ENCODE measurements at regions not wholly inside any gene's neighbourhood (a gene's known extent, or its start where the extent isn't known, plus 50 kb on each side); places are given as distances from the start of the nearest gene placed in this dataset.

DNA sequence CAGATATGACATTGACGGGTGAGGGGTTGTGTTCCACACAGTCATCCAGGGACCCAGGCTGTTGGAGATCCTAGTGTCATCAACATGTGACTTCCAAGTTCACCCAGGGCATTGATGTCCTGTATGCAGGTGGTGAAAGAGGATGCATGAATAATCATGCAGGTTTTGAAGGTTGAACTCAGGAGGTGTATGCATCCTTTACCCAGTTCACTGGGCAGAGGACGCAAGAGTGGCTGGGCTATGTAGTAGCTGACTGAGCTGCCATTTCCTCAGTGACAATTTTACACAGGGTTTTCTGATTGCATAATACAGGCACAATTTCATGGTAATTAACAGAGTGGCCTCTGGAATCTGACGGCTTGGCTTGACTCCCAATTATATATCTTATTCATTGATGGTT, 323.0 kb downstream of the HS3ST1 start:
- no peak overlapping the region for H2AFZ ChIP-seq (ENCODE audit: low read length)
- H3K27ac ChIP-seq (ENCODE audit: low read depth, low read length): no peak overlapping the region
- H3K36me3 ChIP-seq (ENCODE audit: control insufficient read depth in 2 of 4, insufficient read depth in 4 of 4, low read length in 3 of 4): no peaks in the 10 kb centered on the region
- no peaks in the 10 kb centered on the region for H3K79me2 ChIP-seq (ENCODE audit: control insufficient read depth in 1 of 2, insufficient read depth in 2 of 2, low read length in 2 of 2)
- H3K4me1 ChIP-seq (replicated peaks in 1 of 4; ENCODE audit: control insufficient read depth in 3 of 4, insufficient read depth in 4 of 4, low read length in 3 of 4): no peaks in the 10 kb centered on the region
- H4K20me1 ChIP-seq (replicated peaks in 1 of 2; ENCODE audit: control insufficient read depth in 1 of 2, insufficient read depth in 2 of 2, low read length in 2 of 2): no peaks in the 10 kb centered on the region
- CTCF ChIA-PET (ENCODE audit: partially characterized antibody): no interaction called here
- 68% methylated on average over 3 of the region's 3 CpGs; no CpG with 5 or more reads in 1 of the 2 experiments for WGBS, 2 experiments (ENCODE audit: extremely low coverage in 1 of 2, insufficient coverage in 1 of 2, insufficient read length in 1 of 2, insufficient replicate concordance in 2 of 2, low coverage in 1 of 2, low lambda C conversion rate in 2 of 2, missing lambda C conversion rate in 1 of 2)
- no peak overlapping the region for H4K91ac ChIP-seq (replicated peaks; ENCODE audit: insufficient read length, low read length)
- H3K27me3 ChIP-seq (replicated peaks in 1 of 4; ENCODE audit: control insufficient read depth in 3 of 4, extremely low read depth in 1 of 4, insufficient read depth in 3 of 4, low read length in 3 of 4): no peaks in the 10 kb centered on the region
- no peak overlapping the region for H4K5ac ChIP-seq (ENCODE audit: insufficient read length, low read depth, low read length)
- no peak overlapping the region for H2BK20ac ChIP-seq (ENCODE audit: low read length)
- no peaks in the 10 kb centered on the region for H3K79me1 ChIP-seq (ENCODE audit: low read depth, low read length)
- H3K4me3 ChIP-seq (ENCODE audit: extremely low read depth in 1 of 4, insufficient read depth in 2 of 4, low read depth in 3 of 4, low read length in 4 of 4): no peak overlapping the region
- H2BK12ac ChIP-seq (ENCODE audit: low read depth, low read length): no peak overlapping the region
- no peaks in the 10 kb centered on the region for H3K9me3 ChIP-seq (ENCODE audit: insufficient read depth in 2 of 2, low read depth in 1 of 2, low read length in 1 of 2)
- no peak overlapping the region for H4K8ac ChIP-seq (ENCODE audit: extremely low read depth, insufficient read depth, low read length)
- H3K9ac ChIP-seq (replicated peaks in 1 of 4; ENCODE audit: extremely low read depth in 1 of 4, low read depth in 3 of 4, low read length in 3 of 4): no peak overlapping the region
- POLR2A ChIA-PET (ENCODE audit: partially characterized antibody): no interaction called here
- no peak overlapping the region for H2AK5ac ChIP-seq (ENCODE audit: low read depth, low read length)
- no peak overlapping the region for H3K4me2 ChIP-seq (ENCODE audit: insufficient read depth in 1 of 2, low read depth in 2 of 2, low read length in 2 of 2)
- FAIRE-seq (no peak), DNase-seq (ENCODE audit: low read depth in 1 of 2, low spot score in 2 of 2) (no peak)
- H3K14ac ChIP-seq (ENCODE audit: insufficient read length): no peak overlapping the region
- H3K23me2 ChIP-seq (ENCODE audit: low read depth, low read length): no peaks in the 10 kb centered on the region
- H2BK5ac ChIP-seq (ENCODE audit: low read depth, low read length): no peak overlapping the region
- no peak overlapping the region for H3K56ac ChIP-seq (replicated peaks; ENCODE audit: insufficient read length, low read depth, low read length)
- H2BK120ac ChIP-seq (replicated peaks; ENCODE audit: low read depth, low read length): no peak overlapping the region
- H3K4ac ChIP-seq (replicated peaks; ENCODE audit: insufficient read length, low read depth, low read length): no peak overlapping the region
- H2BK15ac ChIP-seq (ENCODE audit: low read length): no peak overlapping the region
- H3K23ac ChIP-seq (ENCODE audit: insufficient read length): no peak overlapping the region
- no peak overlapping the region for H3K18ac ChIP-seq (ENCODE audit: extremely low read depth, low read length)
- no peak for TF ChIP-seq CTCF (IDR thresholded peaks at IDR 0.05; ENCODE audit: control extremely low read depth in 1 of 3, insufficient read depth in 1 of 3, low read depth in 1 of 3, low read length in 3 of 3)
- TF ChIP-seq JUND (IDR thresholded peaks at IDR 0.05; ENCODE audit: low read length): no peak
- no peak for TF ChIP-seq TAF7 (optimal IDR thresholded peaks at IDR 0.05; ENCODE audit: borderline replicate concordance, low read depth, low read length)
- no peak for TF ChIP-seq ASH2L (IDR thresholded peaks at IDR 0.05; ENCODE audit: low read length)
- TF ChIP-seq SAP30 (IDR thresholded peaks at IDR 0.05; ENCODE audit: insufficient read depth, insufficient replicate concordance, low read length): no peak
- TF ChIP-seq EP300 (IDR thresholded peaks at IDR 0.05; ENCODE audit: borderline replicate concordance in 1 of 2, low read depth in 2 of 2, low read length in 2 of 2): no peak
- TF ChIP-seq, protein P1, sequence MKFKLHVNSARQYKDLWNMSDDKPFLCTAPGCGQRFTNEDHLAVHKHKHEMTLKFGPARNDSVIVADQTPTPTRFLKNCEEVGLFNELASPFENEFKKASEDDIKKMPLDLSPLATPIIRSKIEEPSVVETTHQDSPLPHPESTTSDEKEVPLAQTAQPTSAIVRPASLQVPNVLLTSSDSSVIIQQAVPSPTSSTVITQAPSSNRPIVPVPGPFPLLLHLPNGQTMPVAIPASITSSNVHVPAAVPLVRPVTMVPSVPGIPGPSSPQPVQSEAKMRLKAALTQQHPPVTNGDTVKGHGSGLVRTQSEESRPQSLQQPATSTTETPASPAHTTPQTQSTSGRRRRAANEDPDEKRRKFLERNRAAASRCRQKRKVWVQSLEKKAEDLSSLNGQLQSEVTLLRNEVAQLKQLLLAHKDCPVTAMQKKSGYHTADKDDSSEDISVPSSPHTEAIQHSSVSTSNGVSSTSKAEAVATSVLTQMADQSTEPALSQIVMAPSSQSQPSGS (IDR thresholded peaks at IDR 0.05; ENCODE audit: low read length): no peak
- no peak for TF ChIP-seq CREB1 (IDR thresholded peaks at IDR 0.05)
- TF ChIP-seq E2F6 (IDR thresholded peaks at IDR 0.05): no peak
- TF ChIP-seq BACH1 (IDR thresholded peaks at IDR 0.05; ENCODE audit: low read length): no peak

Data from H1 (cell line).